HUES6 (cell line): ENCODE measurements at regions not wholly inside any gene's neighbourhood (a gene's known extent, or its start where the extent isn't known, plus 50 kb on each side); places are given as distances from the start of the nearest gene placed in this dataset.

ENCODE experiments used
- H3K27ac ChIP-seq: 2 replicates; pipeline ENCODE4 v1.7.0; 2013; ENCODE audit warnings: low read depth, mild to moderate bottlenecking, low read length, inconsistent platforms
- H3K27me3 ChIP-seq: 2 replicates; pipeline ENCODE4 v1.6.1; 2013; ENCODE audit warnings: low read length; ENCODE audit not compliant: control insufficient read depth, insufficient read depth
- H3K36me3 ChIP-seq: 2 replicates; pipeline ENCODE4 v1.6.1; 2013; ENCODE audit warnings: low read length; ENCODE audit not compliant: control insufficient read depth, insufficient read depth
- H3K4me1 ChIP-seq: 2 replicates; pipeline ENCODE4 v1.6.1; 2013; ENCODE audit warnings: low read length; ENCODE audit not compliant: control insufficient read depth, insufficient read depth
- H3K4me3 ChIP-seq: 2 replicates; pipeline ENCODE4 v1.5.1; 2013; ENCODE audit warnings: low read depth, low read length
- H3K9ac ChIP-seq: one replicate; pipeline ENCODE4 v1.6.1; 2013; ENCODE audit warnings: mild to moderate bottlenecking, low read length
- H3K9me3 ChIP-seq: 2 replicates; pipeline ENCODE4 v1.6.1; 2013; ENCODE audit warnings: low read depth, low read length; ENCODE audit not compliant: control insufficient read depth, insufficient read depth

DNA sequence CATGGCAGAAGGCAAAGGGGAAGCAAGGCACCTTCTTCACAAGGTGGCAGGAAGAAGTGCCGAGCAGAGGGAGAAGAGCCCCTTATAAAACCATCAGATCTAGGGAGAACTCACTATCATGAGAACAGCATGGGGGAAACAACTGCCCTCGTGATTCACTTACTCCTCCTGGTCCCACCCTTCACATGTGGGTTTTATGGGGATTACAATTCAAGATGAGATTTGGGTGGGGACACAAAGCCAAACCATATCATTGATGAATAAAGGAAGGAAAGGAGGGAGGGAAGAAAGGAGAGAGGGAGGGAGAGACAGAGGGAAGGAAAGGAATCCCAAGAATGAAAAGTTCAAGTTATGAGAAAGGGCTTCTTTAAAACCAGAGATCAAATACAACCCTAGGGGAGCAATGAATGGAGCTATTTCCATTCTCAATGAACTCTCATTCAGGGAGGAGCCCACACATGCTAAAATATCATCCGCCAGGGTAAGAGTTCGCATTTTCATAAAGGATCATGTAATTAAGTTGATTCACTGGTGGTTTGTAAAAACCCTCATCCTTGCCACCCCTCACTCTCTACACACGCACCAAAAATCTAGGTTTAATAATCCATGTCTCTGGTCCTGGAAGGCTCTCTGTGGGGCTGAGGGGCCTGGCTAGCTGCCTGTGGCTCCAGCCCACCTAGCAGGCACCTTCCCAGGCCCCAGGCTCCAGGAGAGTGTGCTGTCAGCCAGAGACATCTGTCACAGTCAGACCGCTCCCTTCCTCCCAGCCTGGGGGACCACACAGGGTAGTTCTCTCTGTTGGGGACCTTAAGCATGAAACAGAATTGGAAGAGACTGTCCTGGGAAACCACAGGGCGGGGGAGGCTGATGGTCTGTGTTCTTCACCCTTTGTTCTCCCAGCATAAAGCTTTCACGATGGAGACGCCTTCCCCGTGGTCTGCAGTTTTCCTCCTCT, 94.0 kb downstream of the CCDC185 start:
- no peak overlapping the region for H3K27ac ChIP-seq
- no peaks in the 10 kb centered on the region for H3K27me3 ChIP-seq
- H3K36me3 ChIP-seq: no peaks in the 10 kb centered on the region
- H3K4me1 ChIP-seq: peaks cover 9% of the 10 kb centered on the region; the same call in 1 of the 2 replicates
- H3K4me3 ChIP-seq: no peak overlapping the region
- H3K9ac ChIP-seq: no peak overlapping the region
- H3K9me3 ChIP-seq: no peaks in the 10 kb centered on the region

DNA sequence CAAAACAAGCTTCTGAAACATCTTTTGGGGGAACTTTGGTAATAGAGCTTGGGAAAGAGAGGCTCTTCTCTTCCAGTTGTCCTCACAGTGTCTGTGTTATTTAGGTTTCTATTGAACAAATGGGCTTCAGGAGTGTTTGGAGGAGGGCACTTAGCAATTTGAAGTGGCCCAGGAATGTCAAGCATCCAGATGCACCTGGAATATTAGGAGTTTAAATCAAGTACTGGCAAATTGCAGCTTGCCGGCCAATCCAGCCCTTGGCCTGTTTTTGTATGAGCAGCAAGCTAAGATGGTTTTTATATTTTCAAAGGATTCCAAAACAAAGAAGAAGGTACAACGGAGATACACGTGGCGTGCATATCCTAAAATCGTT, 94.7 kb downstream of the CCDC185 start:
- H3K4me3 ChIP-seq: no peak overlapping the region
- H3K9ac ChIP-seq: no peak overlapping the region
- H3K9me3 ChIP-seq: no peaks in the 10 kb centered on the region
- peaks cover 9% of the 10 kb centered on the region; the same call in 1 of the 2 replicates for H3K4me1 ChIP-seq
- no peaks in the 10 kb centered on the region for H3K36me3 ChIP-seq
- H3K27me3 ChIP-seq: no peaks in the 10 kb centered on the region
- no peak overlapping the region for H3K27ac ChIP-seq

DNA sequence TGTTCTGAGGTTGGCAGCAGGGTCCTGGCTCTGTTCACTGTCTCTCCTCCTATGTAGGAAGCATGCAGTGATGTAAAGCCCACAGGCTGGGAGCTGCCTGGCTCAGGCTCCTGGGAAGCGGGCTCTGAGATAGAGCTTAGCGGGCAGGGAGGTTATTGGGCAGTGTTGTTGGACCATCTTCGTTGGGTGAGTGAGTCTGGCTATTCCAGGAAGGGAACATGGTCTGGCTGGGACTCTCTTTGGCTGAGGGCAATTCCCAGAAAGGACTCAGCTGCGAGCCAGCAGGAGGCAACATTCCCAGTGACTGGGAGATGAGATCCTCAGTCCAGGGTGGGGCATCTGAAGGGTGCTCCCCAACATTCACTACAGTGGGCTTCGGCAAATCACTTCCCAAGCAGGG, 96.2 kb downstream of the CCDC185 start:
- Histone ChIP-seq H3K4me3 (no peak overlapping the region), H3K27me3 (no peaks in the 10 kb centered on the region), H3K9me3 (no peaks in the 10 kb centered on the region), H3K4me1 (peaks cover 9% of the 10 kb centered on the region; the same call in 1 of the 2 replicates), H3K27ac (no peak overlapping the region), H3K9ac (no peak overlapping the region), H3K36me3 (no peaks in the 10 kb centered on the region)

DNA sequence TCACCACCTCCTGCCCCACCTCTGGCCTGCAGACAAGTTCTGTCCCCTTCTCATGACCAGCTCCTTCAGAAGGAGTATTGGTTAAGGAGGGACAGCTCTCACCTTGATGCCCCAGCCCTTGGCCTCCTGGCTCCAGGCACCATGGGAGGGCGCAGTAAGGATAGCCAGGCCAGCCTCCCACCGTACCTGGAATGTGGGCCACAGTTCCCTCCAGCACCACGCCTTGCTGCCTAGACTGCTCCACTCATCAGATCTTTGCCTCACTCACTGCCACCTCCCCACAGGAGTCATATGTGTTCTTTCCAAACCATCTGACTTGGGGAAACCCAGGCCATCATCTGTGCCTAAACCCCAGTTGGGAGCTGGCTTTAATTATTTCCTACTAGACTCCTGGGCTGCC, 97.0 kb downstream of the CCDC185 start:
- Histone ChIP-seq H3K27ac (no peak overlapping the region), H3K9me3 (no peaks in the 10 kb centered on the region), H3K9ac (no peak overlapping the region), H3K4me3 (no peak overlapping the region), H3K27me3 (no peaks in the 10 kb centered on the region), H3K4me1 (peaks cover 9% of the 10 kb centered on the region; the same call in 1 of the 2 replicates), H3K36me3 (no peaks in the 10 kb centered on the region)
